ENCODE measurements at regions not wholly inside any gene's neighbourhood (a gene's known extent, or its start where the extent isn't known, plus 50 kb on each side); places are given as distances from the start of the nearest gene placed in this dataset.

- no peaks in the 10 kb centered on the region for H3K4me1 Mint-ChIP-seq (ENCODE audit: low read depth, unreplicated experiment)
- peaks cover 6% of the 10 kb centered on the region for H3K9me3 Mint-ChIP-seq (ENCODE audit: low read depth, unreplicated experiment)
- TF ChIP-seq CTCF (IDR thresholded peaks at IDR 0.05; ENCODE audit: unreplicated experiment): no peak
- no peaks in the 10 kb centered on the region for H3K27me3 Mint-ChIP-seq (ENCODE audit: unreplicated experiment)
- no peaks in the 10 kb centered on the region for H3K36me3 Mint-ChIP-seq (ENCODE audit: insufficient read depth, unreplicated experiment)
- intact Hi-C loops (cut with micrococcal nuclease; ENCODE audit: unreplicated experiment): loop anchor here (10.0 kb wide), 1 partner anchor 377 kb away; no protein-coding TSS in a partner anchor
- no peak overlapping the region for H3K4me3 Mint-ChIP-seq (ENCODE audit: low read depth, unreplicated experiment)
- BruUV-seq (replicated peaks): no TSS peak
- CTCF ChIA-PET: no interaction called here
- no peak overlapping the region for H3K27ac Mint-ChIP-seq (ENCODE audit: unreplicated experiment)
- DNase-seq: no peak
These were observed 246.7 kb downstream of the HS3ST3B1 start for GRCh38 chr17:14547556-14547955.

DNA sequence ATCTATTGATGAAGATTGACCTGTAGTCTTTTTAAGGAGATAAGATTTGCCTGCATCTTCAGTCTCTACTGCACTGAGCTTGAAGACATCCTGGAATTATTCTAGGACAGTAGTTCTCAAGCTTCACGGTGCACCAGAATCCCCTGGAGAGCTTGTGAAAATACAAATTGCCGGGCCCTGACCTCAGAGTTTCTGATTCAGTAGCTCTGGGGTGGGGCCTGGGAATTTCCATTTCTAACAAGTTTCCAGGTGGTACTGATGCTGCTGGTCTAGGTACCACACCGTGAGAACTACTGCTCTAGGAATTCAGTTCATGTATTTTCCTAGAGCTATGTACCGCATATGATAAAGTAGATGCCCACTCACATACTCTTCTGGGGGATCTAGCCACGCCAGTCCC is 246.1 kb downstream of the HS3ST3B1 start:
- Mint-ChIP-seq H3K36me3 (ENCODE audit: insufficient read depth, unreplicated experiment) (no peaks in the 10 kb centered on the region), H3K4me1 (ENCODE audit: low read depth, unreplicated experiment) (no peaks in the 10 kb centered on the region), H3K9me3 (ENCODE audit: low read depth, unreplicated experiment) (peaks cover 8% of the 10 kb centered on the region), H3K4me3 (ENCODE audit: low read depth, unreplicated experiment) (no peak overlapping the region), H3K27ac (ENCODE audit: unreplicated experiment) (no peak overlapping the region), H3K27me3 (ENCODE audit: unreplicated experiment) (no peaks in the 10 kb centered on the region)
- DNase-seq: no peak
- CTCF ChIA-PET: no interaction called here
- intact Hi-C loops (cut with micrococcal nuclease; ENCODE audit: unreplicated experiment): loop anchor here (10.0 kb wide), 1 partner anchor 378 kb away; no protein-coding TSS in a partner anchor
- BruUV-seq (replicated peaks): no TSS peak
- no peak for TF ChIP-seq CTCF (IDR thresholded peaks at IDR 0.05; ENCODE audit: unreplicated experiment)

GRCh38 chr17:14545156-14545906 is 244.4 kb downstream of the HS3ST3B1 start:
- no peaks in the 10 kb centered on the region for H3K27me3 Mint-ChIP-seq (ENCODE audit: unreplicated experiment)
- no peaks in the 10 kb centered on the region for H3K36me3 Mint-ChIP-seq (ENCODE audit: insufficient read depth, unreplicated experiment)
- no TSS peak for BruUV-seq (replicated peaks)
- TF ChIP-seq CTCF (IDR thresholded peaks at IDR 0.05; ENCODE audit: unreplicated experiment): no peak
- H3K27ac Mint-ChIP-seq (ENCODE audit: unreplicated experiment): no peak overlapping the region
- DNase-seq: peak; percentile 32
- intact Hi-C loops (cut with micrococcal nuclease; ENCODE audit: unreplicated experiment): loop anchor here (10.0 kb wide), 1 partner anchor 379 kb away; no protein-coding TSS in a partner anchor
- H3K9me3 Mint-ChIP-seq (ENCODE audit: low read depth, unreplicated experiment): peaks cover 8% of the 10 kb centered on the region
- H3K4me3 Mint-ChIP-seq (ENCODE audit: low read depth, unreplicated experiment): no peak overlapping the region
- H3K4me1 Mint-ChIP-seq (ENCODE audit: low read depth, unreplicated experiment): no peaks in the 10 kb centered on the region
- CTCF ChIA-PET: interaction anchor here (0.7 kb wide), 1 partner anchor 676 kb away, joined by 3 read pairs; no protein-coding TSS in a partner anchor

- no peak for TF ChIP-seq CTCF (IDR thresholded peaks at IDR 0.05; ENCODE audit: unreplicated experiment)
- no peaks in the 10 kb centered on the region for H3K36me3 Mint-ChIP-seq (ENCODE audit: insufficient read depth, unreplicated experiment)
- BruUV-seq (replicated peaks): no TSS peak
- no peak for DNase-seq
- CTCF ChIA-PET: no interaction called here
- H3K9me3 Mint-ChIP-seq (ENCODE audit: low read depth, unreplicated experiment): peaks cover 12% of the 10 kb centered on the region
- H3K4me3 Mint-ChIP-seq (ENCODE audit: low read depth, unreplicated experiment): no peak overlapping the region
- no peak overlapping the region for H3K27ac Mint-ChIP-seq (ENCODE audit: unreplicated experiment)
- intact Hi-C loops (cut with micrococcal nuclease; ENCODE audit: unreplicated experiment): loop anchor here (10.0 kb wide), 1 partner anchor 383 kb away; no protein-coding TSS in a partner anchor
- H3K27me3 Mint-ChIP-seq (ENCODE audit: unreplicated experiment): no peaks in the 10 kb centered on the region
- no peaks in the 10 kb centered on the region for H3K4me1 Mint-ChIP-seq (ENCODE audit: low read depth, unreplicated experiment)
These were observed 240.8 kb downstream of the HS3ST3B1 start for GRCh38 chr17:14541714-14542113.

Data from Calu3 (cell line).